AG10803 (cell line): ENCODE measurements at regions not wholly inside any gene's neighbourhood (a gene's known extent, or its start where the extent isn't known, plus 50 kb on each side); places are given as distances from the start of the nearest gene placed in this dataset.

Experiments
- DNase-seq: peaks from one replicate; pipeline ENCODE4 v3.0.0; 2010; ENCODE audit warnings: low read depth
- H3K4me3 ChIP-seq: 2 replicates; pipeline ENCODE4 v1.5.1; 2011; ENCODE audit warnings: mild to moderate bottlenecking, low read length, control low read depth
- CTCF ChIP-seq: conservative IDR thresholded peaks from 2 replicates; pipeline ENCODE4 v1.5.1; 2011; ENCODE audit warnings: mild to moderate bottlenecking, low read length, control low read depth, inconsistent platforms

- no peak overlapping the region for H3K4me3 ChIP-seq
- TF ChIP-seq CTCF = no peak
- no peak for DNase-seq
These were observed 194.6 kb upstream of the CARD18 start for GRCh38 chr11:105334025-105334714.

GRCh38 chr11:105333153-105333552, 193.6 kb upstream of the CARD18 start:
- H3K4me3 ChIP-seq = no peak overlapping the region
- DNase-seq = no peak
- TF ChIP-seq CTCF = no peak

GRCh38 chr11:105332171-105332570, 192.6 kb upstream of the CARD18 start:
- no peak for DNase-seq
- no peak for TF ChIP-seq CTCF
- no peak overlapping the region for H3K4me3 ChIP-seq

GRCh38 chr11:105328061-105328460, 188.5 kb upstream of the CARD18 start:
- DNase-seq = no peak
- H3K4me3 ChIP-seq = no peak overlapping the region
- TF ChIP-seq CTCF = no peak

- no peak for DNase-seq
- H3K4me3 ChIP-seq = no peak overlapping the region
- no peak for TF ChIP-seq CTCF
These were observed 184.6 kb upstream of the CARD18 start for GRCh38 chr11:105324156-105324555.

- no peak for TF ChIP-seq CTCF
- no peak overlapping the region for H3K4me3 ChIP-seq
- DNase-seq = no peak
These were observed 182.1 kb upstream of the CARD18 start for GRCh38 chr11:105321696-105322095.

- H3K4me3 ChIP-seq = no peak overlapping the region
- TF ChIP-seq CTCF = no peak
- DNase-seq = no peak
These were observed 175.7 kb upstream of the CARD18 start for GRCh38 chr11:105315287-105315686.
